ENCODE measurements at regions not wholly inside any gene's neighbourhood (a gene's known extent, or its start where the extent isn't known, plus 50 kb on each side); places are given as distances from the start of the nearest gene placed in this dataset.

DNA sequence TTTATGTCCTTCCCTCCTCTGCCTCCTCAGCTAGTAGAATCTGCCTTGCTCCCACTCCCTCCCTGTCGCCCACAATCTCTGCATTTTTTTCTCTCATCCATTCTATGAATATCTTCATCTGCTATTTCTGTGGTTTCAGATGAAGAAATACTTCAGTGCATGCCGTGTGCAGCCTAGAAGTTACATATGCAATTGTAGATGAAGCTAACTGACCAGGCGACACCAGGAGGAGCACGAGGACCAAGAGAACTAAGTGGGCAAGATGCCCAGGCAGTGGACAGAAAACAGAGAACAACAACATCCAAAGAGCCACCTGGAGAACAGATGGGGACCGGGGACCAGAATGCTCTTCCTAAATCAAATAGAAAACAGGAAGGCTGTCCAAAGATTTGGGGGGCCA is 121.4 kb upstream of the ATP11B start:
- peak; percentile 45 for DNase-seq (ENCODE audit: low read depth)
- TF ChIP-seq, protein P1, sequence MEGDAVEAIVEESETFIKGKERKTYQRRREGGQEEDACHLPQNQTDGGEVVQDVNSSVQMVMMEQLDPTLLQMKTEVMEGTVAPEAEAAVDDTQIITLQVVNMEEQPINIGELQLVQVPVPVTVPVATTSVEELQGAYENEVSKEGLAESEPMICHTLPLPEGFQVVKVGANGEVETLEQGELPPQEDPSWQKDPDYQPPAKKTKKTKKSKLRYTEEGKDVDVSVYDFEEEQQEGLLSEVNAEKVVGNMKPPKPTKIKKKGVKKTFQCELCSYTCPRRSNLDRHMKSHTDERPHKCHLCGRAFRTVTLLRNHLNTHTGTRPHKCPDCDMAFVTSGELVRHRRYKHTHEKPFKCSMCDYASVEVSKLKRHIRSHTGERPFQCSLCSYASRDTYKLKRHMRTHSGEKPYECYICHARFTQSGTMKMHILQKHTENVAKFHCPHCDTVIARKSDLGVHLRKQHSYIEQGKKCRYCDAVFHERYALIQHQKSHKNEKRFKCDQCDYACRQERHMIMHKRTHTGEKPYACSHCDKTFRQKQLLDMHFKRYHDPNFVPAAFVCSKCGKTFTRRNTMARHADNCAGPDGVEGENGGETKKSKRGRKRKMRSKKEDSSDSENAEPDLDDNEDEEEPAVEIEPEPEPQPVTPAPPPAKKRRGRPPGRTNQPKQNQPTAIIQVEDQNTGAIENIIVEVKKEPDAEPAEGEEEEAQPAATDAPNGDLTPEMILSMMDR (IDR thresholded peaks at IDR 0.05; ENCODE audit: insufficient read depth, low read depth, low read length): no peak
- no peak overlapping the region for H3K4me3 ChIP-seq (ENCODE audit: low read depth, low read length)

DNA sequence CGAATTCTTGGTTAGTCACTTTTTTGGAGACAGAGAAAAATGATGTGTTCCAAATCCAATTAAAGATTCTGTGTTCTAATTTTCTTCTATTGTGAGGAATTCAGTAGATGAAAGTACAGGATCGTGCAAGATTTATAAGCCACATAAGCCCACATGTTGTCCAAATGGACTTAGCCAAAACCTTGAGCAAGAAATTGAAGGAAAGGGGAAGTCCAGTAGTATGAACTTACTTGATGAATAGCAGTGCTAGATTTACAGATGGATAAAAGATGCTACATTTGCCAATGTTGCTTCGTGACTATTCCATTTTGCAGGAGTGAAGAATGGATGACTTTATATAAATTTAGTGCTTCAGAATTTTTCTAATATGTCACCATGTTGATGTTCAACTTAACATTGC is 120.0 kb upstream of the ATP11B start:
- TF ChIP-seq, protein P1 (IDR thresholded peaks at IDR 0.05; ENCODE audit: insufficient read depth, low read depth, low read length): no peak
- no peak overlapping the region for H3K4me3 ChIP-seq (ENCODE audit: low read depth, low read length)
- no peak for DNase-seq (ENCODE audit: low read depth)

DNA sequence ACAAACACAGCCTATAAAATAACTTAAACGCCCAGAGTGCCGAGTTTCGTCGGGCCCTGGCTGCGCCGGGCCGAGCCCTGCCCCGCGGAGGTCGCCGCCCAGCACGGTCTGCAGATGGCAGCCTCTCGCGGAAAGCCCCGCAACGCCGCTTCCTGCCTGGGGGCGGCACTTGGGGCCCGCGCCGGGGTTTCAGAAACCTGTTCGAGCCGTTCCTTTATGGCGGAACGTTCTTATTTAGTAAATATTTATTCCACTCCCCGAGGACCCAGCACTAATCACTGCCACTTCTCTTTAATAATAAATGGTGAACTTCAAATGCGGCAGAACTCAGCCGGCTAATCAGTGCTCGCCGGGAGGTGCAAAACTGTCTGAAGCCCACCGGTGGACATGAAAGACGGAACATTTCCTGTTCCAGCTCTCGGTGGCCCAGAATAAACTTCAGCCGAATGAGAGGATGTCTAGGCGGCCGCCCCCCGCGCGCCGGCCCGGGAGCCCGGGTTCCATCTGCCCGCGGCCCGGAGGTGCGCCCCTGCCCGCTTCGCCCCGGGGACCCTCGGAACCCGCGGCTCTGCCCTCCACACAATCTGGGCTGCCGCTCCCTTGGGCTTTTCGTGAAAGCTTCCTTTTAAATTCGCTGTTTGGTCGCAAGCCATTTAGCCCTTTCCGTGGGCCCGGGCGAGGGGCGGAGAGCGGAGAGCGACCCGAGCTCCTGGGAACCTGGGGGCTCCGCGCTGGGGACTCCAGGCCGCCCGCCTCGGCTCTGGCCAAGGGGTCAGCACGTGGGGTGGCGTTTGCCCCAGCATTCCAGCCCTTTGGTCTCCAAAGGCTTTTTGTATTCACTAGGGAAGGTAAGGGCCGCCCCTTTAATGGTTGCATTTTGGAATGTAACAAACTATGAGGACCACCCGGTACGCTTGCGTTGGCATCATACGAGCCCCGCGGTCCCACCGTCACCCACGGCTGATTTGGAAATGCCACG is 110.8 kb upstream of the ATP11B start:
- peak; percentile 19 for DNase-seq (ENCODE audit: low read depth)
- TF ChIP-seq, protein P1 (IDR thresholded peaks at IDR 0.05; ENCODE audit: insufficient read depth, low read depth, low read length): peak; percentile 25
- H3K4me3 ChIP-seq (ENCODE audit: low read depth, low read length): peak overlapping the region; percentile 59

DNA sequence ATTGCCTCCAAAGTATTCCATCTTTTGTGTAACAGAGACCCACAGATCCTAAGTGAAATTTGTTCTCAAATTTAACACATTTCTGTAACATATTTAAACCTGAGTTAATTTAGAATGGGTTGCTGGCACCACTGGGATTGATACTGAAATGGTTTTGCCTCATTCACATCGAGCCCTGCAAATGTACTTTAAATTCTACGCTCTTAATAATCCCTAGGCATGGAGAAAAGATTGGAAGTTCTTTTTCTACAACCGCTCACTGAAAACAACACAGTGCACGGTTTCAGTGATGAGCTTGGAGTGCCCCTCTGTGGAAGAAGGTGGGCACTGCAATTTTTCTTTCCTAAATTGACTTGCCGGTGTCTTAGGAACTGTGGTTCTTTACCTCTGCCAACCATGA is 109.9 kb upstream of the ATP11B start:
- DNase-seq (ENCODE audit: low read depth): peak; percentile 70
- H3K4me3 ChIP-seq (ENCODE audit: low read depth, low read length): no peak overlapping the region
- TF ChIP-seq, protein P1 (IDR thresholded peaks at IDR 0.05; ENCODE audit: insufficient read depth, low read depth, low read length): peak; percentile 96

DNA sequence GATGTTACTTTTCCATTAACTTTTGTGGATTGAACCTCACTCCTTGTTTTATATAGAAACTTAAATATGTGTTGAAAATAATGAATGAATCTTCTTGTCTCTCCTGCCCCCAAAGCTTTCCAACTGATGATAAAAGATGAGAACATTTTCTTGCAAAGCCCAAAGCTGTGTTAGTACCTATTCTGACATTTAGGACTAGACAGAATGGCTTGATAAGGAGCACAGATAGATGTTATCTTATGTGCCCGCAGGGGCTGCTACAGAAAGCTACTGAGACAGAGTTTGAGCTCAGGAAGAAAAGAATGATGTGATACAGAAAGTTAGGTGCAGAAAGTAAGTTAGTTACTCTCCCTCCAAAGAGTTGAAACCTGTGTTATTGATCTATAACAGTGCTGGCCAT is 109.4 kb upstream of the ATP11B start:
- DNase-seq (ENCODE audit: low read depth): no peak
- TF ChIP-seq, protein P1 (IDR thresholded peaks at IDR 0.05; ENCODE audit: insufficient read depth, low read depth, low read length): no peak
- no peak overlapping the region for H3K4me3 ChIP-seq (ENCODE audit: low read depth, low read length)

DNA sequence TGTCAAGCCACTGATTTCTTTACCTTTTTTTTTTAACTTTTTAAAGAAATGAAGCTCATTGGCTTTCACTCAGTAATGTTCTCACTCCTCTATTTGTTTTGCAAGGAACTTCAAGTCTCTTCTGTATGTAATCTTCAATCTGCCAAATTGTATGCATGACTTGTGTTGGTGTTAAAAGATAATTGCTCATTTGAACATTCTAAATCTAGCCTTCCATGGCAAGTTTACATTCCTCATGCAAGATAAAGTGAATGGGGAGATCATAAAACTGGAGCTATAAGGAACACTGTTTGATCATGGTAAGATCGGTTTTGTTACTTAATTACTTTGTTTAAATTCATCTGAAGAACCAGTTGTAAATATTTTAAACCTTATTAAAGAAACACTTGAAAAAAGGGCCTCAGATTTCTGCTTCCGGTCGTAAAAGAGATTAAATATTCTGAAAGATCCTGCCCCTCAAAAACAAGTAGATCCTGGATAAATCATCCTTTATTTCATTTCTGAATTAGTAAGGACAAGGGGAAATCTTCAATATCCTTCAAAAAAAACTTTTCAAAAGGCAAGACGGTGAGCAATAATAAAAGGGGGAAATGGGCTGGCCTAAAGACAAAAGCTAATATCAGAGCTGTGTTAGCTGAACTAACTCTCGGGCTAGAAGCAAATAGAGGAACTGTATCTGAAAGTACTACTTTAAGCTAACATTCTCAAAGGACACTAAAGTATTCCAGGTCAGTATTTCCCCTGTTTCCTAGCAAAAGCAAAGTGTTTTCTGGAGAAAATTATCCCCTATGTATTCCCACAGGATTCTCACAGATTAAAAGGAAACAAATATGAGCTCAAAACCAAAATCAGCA is 107.0 kb upstream of the ATP11B start:
- H3K4me3 ChIP-seq (ENCODE audit: low read depth, low read length): no peak overlapping the region
- TF ChIP-seq, protein P1 (IDR thresholded peaks at IDR 0.05; ENCODE audit: insufficient read depth, low read depth, low read length): no peak
- DNase-seq (ENCODE audit: low read depth): no peak

Data from fibroblast of villous mesenchyme (primary cell).